ENCODE measurements at regions not wholly inside any gene's neighbourhood (a gene's known extent, or its start where the extent isn't known, plus 50 kb on each side); places are given as distances from the start of the nearest gene placed in this dataset.

DNA sequence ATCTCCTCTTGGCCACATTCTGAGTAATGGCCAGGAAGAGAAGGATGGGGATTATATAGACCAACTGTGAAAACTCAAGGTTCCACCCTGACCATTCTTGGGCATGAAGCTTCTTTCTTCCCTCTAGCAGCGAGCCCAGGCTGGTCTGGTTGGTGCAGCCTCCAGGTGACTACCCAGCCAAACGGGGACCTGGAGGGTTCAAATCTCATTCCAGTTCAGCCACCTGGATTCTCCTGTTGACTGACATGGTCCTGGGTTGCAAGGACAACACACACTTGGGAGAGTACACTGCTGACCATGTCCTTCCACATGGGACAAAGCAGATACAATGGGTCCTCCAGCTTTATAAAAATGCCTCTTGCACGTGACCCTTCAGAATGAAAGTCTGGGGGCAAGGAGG lies 67.0 kb downstream of the SHANK2 start:
- DNase-seq (ENCODE audit: low read depth, low spot score) (no peak), FAIRE-seq (no peak)
- Histone ChIP-seq H3K79me2 (ENCODE audit: control insufficient read depth, insufficient read depth, low read length) (no peaks in the 10 kb centered on the region), H4K20me1 (replicated peaks; ENCODE audit: control insufficient read depth, extremely low read depth, insufficient read depth, low read length) (no peaks in the 10 kb centered on the region), H3K9me3 (replicated peaks; ENCODE audit: control insufficient read depth, insufficient read depth, low read length) (peaks cover 12% of the 10 kb centered on the region), H3K4me2 (ENCODE audit: insufficient read depth, low read length) (no peak overlapping the region), H3K4me3 (replicated peaks in 1 of 3; ENCODE audit: insufficient read depth in 1 of 3, low read depth in 1 of 3, low read length in 3 of 3) (no peak overlapping the region), H3K27me3 (ENCODE audit: control insufficient read depth in 2 of 2, insufficient read depth in 2 of 2, low read length in 2 of 2) (no peaks in the 10 kb centered on the region), H3K4me1 (ENCODE audit: control insufficient read depth, extremely low read depth, insufficient read depth, low read length) (no peaks in the 10 kb centered on the region), H3K9me1 (replicated peaks; ENCODE audit: control insufficient read depth, extremely low read depth, insufficient read depth, low read length) (no peaks in the 10 kb centered on the region), H2AFZ (ENCODE audit: low read depth, low read length) (no peak overlapping the region), H3K27ac (ENCODE audit: insufficient read depth, low read depth, low read length) (no peak overlapping the region), H3K36me3 (ENCODE audit: control insufficient read depth in 2 of 2, extremely low read depth in 1 of 2, insufficient read depth in 2 of 2, low read length in 2 of 2) (no peaks in the 10 kb centered on the region), H3K9ac (replicated peaks; ENCODE audit: extremely low read depth, insufficient read depth, low read length) (no peak overlapping the region)
- POLR2A ChIA-PET = no interaction called here
- no TSS peak for BruUV-seq (replicated peaks)
- dilution Hi-C loops (cut with MboI; ENCODE audit: extremely low pct_ligation_motif_present, low sequenced_read_pairs) = no loop called here
- intact Hi-C loops (cut with micrococcal nuclease) = no loop called here
- CTCF ChIA-PET = no interaction called here
- TF ChIP-seq, protein P1, sequence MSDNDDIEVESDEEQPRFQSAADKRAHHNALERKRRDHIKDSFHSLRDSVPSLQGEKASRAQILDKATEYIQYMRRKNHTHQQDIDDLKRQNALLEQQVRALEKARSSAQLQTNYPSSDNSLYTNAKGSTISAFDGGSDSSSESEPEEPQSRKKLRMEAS (IDR thresholded peaks at IDR 0.05; ENCODE audit: insufficient read depth, insufficient read length) = no peak
- TF ChIP-seq JUN (IDR thresholded peaks at IDR 0.05; ENCODE audit: borderline replicate concordance, insufficient read depth, insufficient read length, low read depth) (no peak), POLR2A (IDR thresholded peaks at IDR 0.05; ENCODE audit: low read depth, low read length) (no peak), MYC (IDR thresholded peaks at IDR 0.05; ENCODE audit: low read depth, low read length) (no peak), FOS (IDR thresholded peaks at IDR 0.05; ENCODE audit: borderline replicate concordance, insufficient read depth, low read length) (no peak), EZH2 (IDR thresholded peaks at IDR 0.05; ENCODE audit: borderline replicate concordance, low read depth, low read length, severe bottlenecking) (no peak), POLR2AphosphoS5 (IDR thresholded peaks at IDR 0.05; ENCODE audit: insufficient read depth, low read depth, low read length) (no peak), GATA2 (IDR thresholded peaks at IDR 0.05; ENCODE audit: insufficient read depth, insufficient read length, low read depth, low read length) (no peak)
- TF ChIP-seq, protein P2, sequence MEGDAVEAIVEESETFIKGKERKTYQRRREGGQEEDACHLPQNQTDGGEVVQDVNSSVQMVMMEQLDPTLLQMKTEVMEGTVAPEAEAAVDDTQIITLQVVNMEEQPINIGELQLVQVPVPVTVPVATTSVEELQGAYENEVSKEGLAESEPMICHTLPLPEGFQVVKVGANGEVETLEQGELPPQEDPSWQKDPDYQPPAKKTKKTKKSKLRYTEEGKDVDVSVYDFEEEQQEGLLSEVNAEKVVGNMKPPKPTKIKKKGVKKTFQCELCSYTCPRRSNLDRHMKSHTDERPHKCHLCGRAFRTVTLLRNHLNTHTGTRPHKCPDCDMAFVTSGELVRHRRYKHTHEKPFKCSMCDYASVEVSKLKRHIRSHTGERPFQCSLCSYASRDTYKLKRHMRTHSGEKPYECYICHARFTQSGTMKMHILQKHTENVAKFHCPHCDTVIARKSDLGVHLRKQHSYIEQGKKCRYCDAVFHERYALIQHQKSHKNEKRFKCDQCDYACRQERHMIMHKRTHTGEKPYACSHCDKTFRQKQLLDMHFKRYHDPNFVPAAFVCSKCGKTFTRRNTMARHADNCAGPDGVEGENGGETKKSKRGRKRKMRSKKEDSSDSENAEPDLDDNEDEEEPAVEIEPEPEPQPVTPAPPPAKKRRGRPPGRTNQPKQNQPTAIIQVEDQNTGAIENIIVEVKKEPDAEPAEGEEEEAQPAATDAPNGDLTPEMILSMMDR (IDR thresholded peaks at IDR 0.05; ENCODE audit: extremely low read depth in 1 of 2, insufficient read depth in 1 of 2, low read depth in 1 of 2, low read length in 2 of 2) = no peak

Data from endothelial cell of umbilical vein (primary cell).